ENCODE measurements at regions not wholly inside any gene's neighbourhood (a gene's known extent, or its start where the extent isn't known, plus 50 kb on each side); places are given as distances from the start of the nearest gene placed in this dataset.

- DNase-seq, result no peak
These were observed 179.1 kb upstream of the SMIM23 start for GRCh38 chr5:171606414-171607024.

- DNase-seq, result no peak
These were observed 177.8 kb upstream of the SMIM23 start for GRCh38 chr5:171607863-171608262.

GRCh38 chr5:171609806-171610452 is 175.7 kb upstream of the SMIM23 start:
- no peak for DNase-seq

GRCh38 chr5:171610686-171611085 is 174.9 kb upstream of the SMIM23 start:
- no peak for DNase-seq

- DNase-seq, result no peak
These were observed 172.9 kb upstream of the SMIM23 start for GRCh38 chr5:171612749-171613148.

GRCh38 chr5:171614511-171614910 is 171.1 kb upstream of the SMIM23 start:
- no peak for DNase-seq

- DNase-seq, result no peak
These were observed 170.5 kb upstream of the SMIM23 start for GRCh38 chr5:171614971-171615653.

- DNase-seq, result no peak
These were observed 169.6 kb upstream of the SMIM23 start for GRCh38 chr5:171615705-171616640.

- DNase-seq, result no peak
These were observed 168.4 kb upstream of the SMIM23 start for GRCh38 chr5:171617266-171617665.

GRCh38 chr5:171617817-171618591 is 167.6 kb upstream of the SMIM23 start:
- DNase-seq, result no peak

- no peak for DNase-seq
These were observed 166.4 kb upstream of the SMIM23 start for GRCh38 chr5:171619196-171619595.

- DNase-seq, result no peak
These were observed 165.9 kb upstream of the SMIM23 start for GRCh38 chr5:171619744-171620143.

- DNase-seq, result no peak
These were observed 163.6 kb upstream of the SMIM23 start for GRCh38 chr5:171622010-171622409.

GRCh38 chr5:171623107-171623506 is 162.5 kb upstream of the SMIM23 start:
- no peak for DNase-seq

GRCh38 chr5:171623551-171624097 is 162.0 kb upstream of the SMIM23 start:
- DNase-seq, result no peak

GRCh38 chr5:171624396-171624795 is 161.2 kb upstream of the SMIM23 start:
- DNase-seq, result no peak

GRCh38 chr5:171625646-171626045 is 160.0 kb upstream of the SMIM23 start:
- DNase-seq, result no peak

- peak; percentile 13 for DNase-seq
These were observed 157.5 kb upstream of the SMIM23 start for GRCh38 chr5:171627936-171628632.

GRCh38 chr5:171628633-171628974 is 157.0 kb upstream of the SMIM23 start:
- DNase-seq, result no peak

GRCh38 chr5:171629221-171629620 is 156.4 kb upstream of the SMIM23 start:
- no peak for DNase-seq

GRCh38 chr5:171629628-171630349 is 155.8 kb upstream of the SMIM23 start:
- peak; percentile 62 for DNase-seq
